A673 (cell line): ENCODE measurements at regions not wholly inside any gene's neighbourhood (a gene's known extent, or its start where the extent isn't known, plus 50 kb on each side); places are given as distances from the start of the nearest gene placed in this dataset.

Experiments
- BruUV-seq: library from RNA; stranded (reverse); fragments of 400-500 nt; replicated peaks from 2 replicates; lab custom pipeline; 2021; lab: Mats Ljungman, UMichigan
- CTCF ChIA-PET: fragments of 300-600 bp; sonication (Branson Sonifier 250); formaldehyde crosslinking; loops from one replicate; lab custom pipeline; 2022; ENCODE audit warnings: antibody characterized with exemption; lab: Charles Lee
- POLR2A ChIA-PET: fragments of 300-600 bp; sonication (Branson Sonifier 250); formaldehyde crosslinking; loops from one replicate; lab custom pipeline; 2022; ENCODE audit warnings: antibody characterized with exemption; ENCODE audit not compliant: low non-redundant PET; lab: Charles Lee
- DNase-seq: peaks from one replicate; pipeline ENCODE4 v3.0.0-alpha.2; 2015; ENCODE audit warnings: low spot score
- H3K27ac ChIP-seq: fragments of 200-600 bp; sonication (generic); 2 replicates; pipeline ENCODE4 v1.5.1; 2016; ENCODE audit warnings: mixed run types, low read depth, mild to moderate bottlenecking, mixed read lengths, antibody characterized with exemption, low read length; ENCODE audit not compliant: poor library complexity, severe bottlenecking
- H3K27me3 ChIP-seq: fragments of 200-600 bp; sonication (generic); replicated peaks from 2 replicates; pipeline ENCODE4 v1.6.1; 2017; ENCODE audit warnings: mixed run types, low read depth, mild to moderate bottlenecking, mixed read lengths, antibody characterized with exemption, low read length; ENCODE audit not compliant: insufficient read depth, poor library complexity
- H3K36me3 ChIP-seq: fragments of 200-600 bp; sonication (generic); 2 replicates; pipeline ENCODE4 v1.6.1; 2016; ENCODE audit warnings: mixed run types, mild to moderate bottlenecking, mixed read lengths, antibody characterized with exemption, low read length; ENCODE audit not compliant: insufficient read depth, poor library complexity, severe bottlenecking
- H3K4me1 ChIP-seq: fragments of 200-600 bp; sonication (generic); 2 replicates; pipeline ENCODE4 v1.6.1; 2017; ENCODE audit warnings: mixed run types, mild to moderate bottlenecking, mixed read lengths, antibody characterized with exemption, low read length; ENCODE audit not compliant: insufficient read depth, poor library complexity, severe bottlenecking
- H3K4me3 ChIP-seq: fragments of 200-600 bp; sonication (generic); 2 replicates; pipeline ENCODE4 v1.5.1; 2016; ENCODE audit warnings: low read depth, mixed run types, mild to moderate bottlenecking, mixed read lengths, low read length; ENCODE audit not compliant: poor library complexity, severe bottlenecking
- H3K9me3 ChIP-seq: fragments of 200-600 bp; sonication (generic); 2 replicates; pipeline ENCODE4 v1.6.1; 2016; ENCODE audit warnings: mixed run types, low read depth, mild to moderate bottlenecking, mixed read lengths, antibody characterized with exemption, low read length; ENCODE audit not compliant: poor library complexity, severe bottlenecking
- CTCF ChIP-seq: fragments of 300-800, 200-600 bp; sonication (generic); conservative IDR thresholded peaks from 2 replicates; pipeline ENCODE4 v1.5.1; 2017; ENCODE audit warnings: low read depth, mild to moderate bottlenecking, antibody characterized with exemption, low read length, moderate library complexity, mixed read lengths
- EZH2 ChIP-seq: fragments of 200-600 bp; sonication (generic); IDR thresholded peaks from 2 replicates; pipeline ENCODE4 v1.6.1; 2017; ENCODE audit warnings: borderline replicate concordance, low read depth, mild to moderate bottlenecking, mixed read lengths, antibody characterized with exemption, low read length; ENCODE audit not compliant: poor library complexity, severe bottlenecking
- intact Hi-C: fragments of 100-400 bp; cut with micrococcal nuclease; formaldehyde crosslinking; loops from one replicate; pipeline ENCODE4 v1.10.0; 2022; ENCODE audit not compliant: unreplicated experiment

DNA sequence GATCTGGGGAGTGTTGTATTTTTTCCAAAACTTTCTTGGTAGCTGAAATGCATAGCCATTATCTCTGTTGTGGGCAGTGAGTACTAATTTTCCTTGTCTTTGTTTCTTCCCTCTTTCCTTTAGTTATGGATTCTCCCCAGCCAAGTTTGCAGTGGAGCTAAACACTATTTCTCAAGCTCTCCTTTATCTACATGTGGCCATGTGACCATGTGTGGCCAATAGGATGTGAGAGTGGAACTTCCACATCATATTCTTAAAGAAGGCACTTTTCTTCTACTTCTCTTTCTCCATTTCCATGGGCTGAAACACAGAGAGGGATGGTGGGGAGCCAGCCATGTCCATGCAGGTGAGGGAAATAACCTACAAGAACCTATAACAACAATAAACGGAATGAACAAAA is 230.8 kb downstream of the CTH start:
- Histone ChIP-seq H3K27me3 (no peaks in the 10 kb centered on the region), H3K4me1 (no peaks in the 10 kb centered on the region), H3K36me3 (no peaks in the 10 kb centered on the region), H3K4me3 (no peak overlapping the region), H3K27ac (no peak overlapping the region), H3K9me3 (no peaks in the 10 kb centered on the region)
- DNase-seq: no peak
- BruUV-seq: no TSS peak
- POLR2A ChIA-PET: no interaction called here
- no peak for TF ChIP-seq CTCF
- no peak for TF ChIP-seq EZH2
- intact Hi-C loops: no loop called here
- CTCF ChIA-PET: no interaction called here

- BruUV-seq: no TSS peak
- no peak for DNase-seq
- peaks cover 3% of the 10 kb centered on the region for H3K4me1 ChIP-seq
- no peak overlapping the region for H3K4me3 ChIP-seq
- ChIA-PET CTCF (no interaction called here), POLR2A (no interaction called here)
- no peaks in the 10 kb centered on the region for H3K9me3 ChIP-seq
- intact Hi-C loops: no loop called here
- H3K27ac ChIP-seq: no peak overlapping the region
- no peaks in the 10 kb centered on the region for H3K27me3 ChIP-seq
- H3K36me3 ChIP-seq: no peaks in the 10 kb centered on the region
- TF ChIP-seq CTCF: no peak
- TF ChIP-seq EZH2: no peak
These were observed 245.3 kb downstream of the CTH start for GRCh38 chr1:70656361-70656760.

DNA sequence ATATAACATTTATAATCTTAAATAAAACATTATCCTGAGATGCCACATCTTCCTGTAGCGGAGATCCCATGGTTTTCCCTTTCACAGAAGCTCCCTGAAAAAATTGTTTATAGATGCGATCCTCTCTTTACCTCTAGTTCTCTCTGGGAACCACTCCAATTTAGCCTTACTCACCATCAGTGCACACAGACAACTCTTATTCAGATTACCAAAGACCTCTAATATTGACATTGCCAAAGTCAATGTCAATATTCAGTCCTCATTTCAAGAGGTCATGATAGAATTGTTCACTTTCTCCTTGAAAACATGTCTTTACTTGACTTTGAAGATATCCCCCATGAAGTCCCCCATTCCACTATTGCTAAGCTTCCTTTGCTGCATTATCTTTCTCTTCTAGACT is 248.8 kb downstream of the CTH start:
- no peak for TF ChIP-seq CTCF
- no peak for TF ChIP-seq EZH2
- Histone ChIP-seq H3K4me1 (peaks cover 3% of the 10 kb centered on the region), H3K9me3 (no peaks in the 10 kb centered on the region), H3K27me3 (no peaks in the 10 kb centered on the region), H3K27ac (no peak overlapping the region), H3K4me3 (no peak overlapping the region), H3K36me3 (no peaks in the 10 kb centered on the region)
- DNase-seq: no peak
- intact Hi-C loops: no loop called here
- ChIA-PET CTCF (no interaction called here), POLR2A (no interaction called here)
- no TSS peak for BruUV-seq
